ENCODE measurements at regions not wholly inside any gene's neighbourhood (a gene's known extent, or its start where the extent isn't known, plus 50 kb on each side); places are given as distances from the start of the nearest gene placed in this dataset.

- H3K9me3 ChIP-seq (ENCODE audit: control insufficient read depth, low read depth, low read length) = peaks cover 8% of the 10 kb centered on the region
- H3K9ac ChIP-seq (ENCODE audit: low read length) = no peak overlapping the region
- H3K4me3 ChIP-seq (ENCODE audit: low read length) = no peak overlapping the region
- H3K27me3 ChIP-seq (ENCODE audit: control insufficient read depth, insufficient read depth, low read length) = no peaks in the 10 kb centered on the region
- no peaks in the 10 kb centered on the region for H3K36me3 ChIP-seq (ENCODE audit: control insufficient read depth, low read depth, low read length)
- H3K4me1 ChIP-seq (ENCODE audit: control insufficient read depth, low read depth, low read length) = no peaks in the 10 kb centered on the region
- no peak overlapping the region for H3K27ac ChIP-seq (ENCODE audit: low read length)
These were observed 423.9 kb downstream of the NPHP4 start for GRCh38 chr1:5568321-5568720.

GRCh38 chr1:5567839-5568238 lies 424.4 kb downstream of the NPHP4 start:
- no peak overlapping the region for H3K27ac ChIP-seq (ENCODE audit: low read length)
- H3K4me3 ChIP-seq (ENCODE audit: low read length) = no peak overlapping the region
- no peaks in the 10 kb centered on the region for H3K4me1 ChIP-seq (ENCODE audit: control insufficient read depth, low read depth, low read length)
- no peaks in the 10 kb centered on the region for H3K36me3 ChIP-seq (ENCODE audit: control insufficient read depth, low read depth, low read length)
- H3K27me3 ChIP-seq (ENCODE audit: control insufficient read depth, insufficient read depth, low read length) = no peaks in the 10 kb centered on the region
- peaks cover 8% of the 10 kb centered on the region for H3K9me3 ChIP-seq (ENCODE audit: control insufficient read depth, low read depth, low read length)
- no peak overlapping the region for H3K9ac ChIP-seq (ENCODE audit: low read length)

GRCh38 chr1:5566924-5567323 lies 425.3 kb downstream of the NPHP4 start:
- H3K4me1 ChIP-seq (ENCODE audit: control insufficient read depth, low read depth, low read length) = no peaks in the 10 kb centered on the region

GRCh38 chr1:5565281-5566125 lies 426.7 kb downstream of the NPHP4 start:
- no peak overlapping the region for H3K9ac ChIP-seq (ENCODE audit: low read length)
- H3K36me3 ChIP-seq (ENCODE audit: control insufficient read depth, low read depth, low read length) = no peaks in the 10 kb centered on the region
- peaks cover 6% of the 10 kb centered on the region for H3K9me3 ChIP-seq (ENCODE audit: control insufficient read depth, low read depth, low read length)
- H3K4me3 ChIP-seq (ENCODE audit: low read length) = no peak overlapping the region
- H3K27ac ChIP-seq (ENCODE audit: low read length) = no peak overlapping the region
- no peaks in the 10 kb centered on the region for H3K27me3 ChIP-seq (ENCODE audit: control insufficient read depth, insufficient read depth, low read length)
- no peaks in the 10 kb centered on the region for H3K4me1 ChIP-seq (ENCODE audit: control insufficient read depth, low read depth, low read length)

More at GRCh38 chr1:5566924-5567323, 425.3 kb downstream of the NPHP4 start:
- Histone ChIP-seq H3K4me3 (ENCODE audit: low read length) (no peak overlapping the region), H3K27me3 (ENCODE audit: control insufficient read depth, insufficient read depth, low read length) (no peaks in the 10 kb centered on the region), H3K9me3 (ENCODE audit: control insufficient read depth, low read depth, low read length) (peaks cover 8% of the 10 kb centered on the region), H3K27ac (ENCODE audit: low read length) (no peak overlapping the region), H3K9ac (ENCODE audit: low read length) (no peak overlapping the region), H3K36me3 (ENCODE audit: control insufficient read depth, low read depth, low read length) (no peaks in the 10 kb centered on the region)

GRCh38 chr1:5564578-5565257 lies 427.5 kb downstream of the NPHP4 start:
- no peak overlapping the region for H3K9ac ChIP-seq (ENCODE audit: low read length)
- no peaks in the 10 kb centered on the region for H3K36me3 ChIP-seq (ENCODE audit: control insufficient read depth, low read depth, low read length)
- H3K4me3 ChIP-seq (ENCODE audit: low read length) = no peak overlapping the region
- H3K27me3 ChIP-seq (ENCODE audit: control insufficient read depth, insufficient read depth, low read length) = no peaks in the 10 kb centered on the region
- H3K9me3 ChIP-seq (ENCODE audit: control insufficient read depth, low read depth, low read length) = peaks cover 6% of the 10 kb centered on the region
- no peak overlapping the region for H3K27ac ChIP-seq (ENCODE audit: low read length)
- no peaks in the 10 kb centered on the region for H3K4me1 ChIP-seq (ENCODE audit: control insufficient read depth, low read depth, low read length)

DNA sequence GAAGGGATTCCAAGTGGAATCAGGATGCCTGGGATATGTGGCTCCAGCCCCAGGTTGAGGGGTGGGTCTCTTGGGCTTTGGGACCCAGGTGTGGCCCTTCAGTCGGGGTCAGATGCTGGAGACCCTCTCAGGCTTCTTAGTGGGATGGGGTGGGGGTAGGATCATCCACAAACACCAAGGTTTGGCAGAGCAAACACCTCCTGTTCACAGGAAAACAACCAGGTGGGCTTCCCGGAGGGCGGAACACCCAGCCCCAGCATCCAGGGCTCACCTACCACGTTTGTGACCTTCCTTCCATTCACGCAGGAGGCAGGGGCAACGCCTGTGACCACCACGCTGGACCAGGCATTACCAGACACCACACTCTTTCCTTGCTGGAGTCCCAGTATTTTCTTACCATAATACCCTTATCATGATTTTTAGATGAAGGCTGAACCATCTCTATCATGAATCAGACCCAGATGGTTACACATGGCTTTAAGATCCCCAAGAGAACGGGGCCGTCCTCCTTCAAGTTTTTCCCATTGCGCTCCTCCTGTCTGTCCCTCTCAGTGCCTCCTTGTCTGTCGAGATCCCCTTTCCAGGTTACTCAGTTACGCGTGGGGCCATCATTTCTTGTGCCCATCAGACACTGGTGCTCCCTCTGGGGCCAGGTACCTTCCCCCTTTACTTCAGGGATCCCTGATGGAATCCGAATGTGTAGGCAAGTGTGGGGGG lies 428.2 kb downstream of the NPHP4 start:
- Histone ChIP-seq H3K9me3 (ENCODE audit: control insufficient read depth, low read depth, low read length) (peaks cover 2% of the 10 kb centered on the region), H3K36me3 (ENCODE audit: control insufficient read depth, low read depth, low read length) (no peaks in the 10 kb centered on the region), H3K27me3 (ENCODE audit: control insufficient read depth, insufficient read depth, low read length) (no peaks in the 10 kb centered on the region)

GRCh38 chr1:5562769-5563168 lies 429.5 kb downstream of the NPHP4 start:
- Histone ChIP-seq H3K9me3 (ENCODE audit: control insufficient read depth, low read depth, low read length) (peaks cover 4% of the 10 kb centered on the region), H3K27me3 (ENCODE audit: control insufficient read depth, insufficient read depth, low read length) (no peaks in the 10 kb centered on the region), H3K27ac (ENCODE audit: low read length) (no peak overlapping the region), H3K4me1 (ENCODE audit: control insufficient read depth, low read depth, low read length) (no peaks in the 10 kb centered on the region), H3K4me3 (ENCODE audit: low read length) (no peak overlapping the region), H3K9ac (ENCODE audit: low read length) (no peak overlapping the region), H3K36me3 (ENCODE audit: control insufficient read depth, low read depth, low read length) (no peaks in the 10 kb centered on the region)

More for the DNA sequence above, 428.2 kb downstream of the NPHP4 start:
- no peaks in the 10 kb centered on the region for H3K4me1 ChIP-seq (ENCODE audit: control insufficient read depth, low read depth, low read length)
- H3K4me3 ChIP-seq (ENCODE audit: low read length) = no peak overlapping the region
- no peak overlapping the region for H3K27ac ChIP-seq (ENCODE audit: low read length)
- no peak overlapping the region for H3K9ac ChIP-seq (ENCODE audit: low read length)

DNA sequence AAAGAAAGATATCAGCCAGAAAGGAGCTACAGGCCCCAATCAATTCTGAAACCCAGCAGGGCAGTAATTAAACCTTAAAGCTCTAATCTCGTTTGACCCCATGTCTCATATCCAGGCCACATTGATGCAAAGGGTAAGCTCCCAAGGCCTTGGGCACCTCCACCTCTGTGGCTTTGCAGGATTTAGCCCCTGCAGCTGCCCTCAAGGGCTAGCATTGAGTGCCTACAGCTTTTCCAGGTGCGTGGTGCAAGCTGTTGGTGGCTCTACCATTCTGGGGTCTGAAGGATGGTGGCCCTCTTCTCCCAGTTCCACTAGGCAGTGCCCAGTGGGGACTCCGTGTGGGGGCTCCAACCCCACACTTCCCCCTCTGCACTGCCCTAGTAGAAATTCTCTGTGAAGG lies 429.9 kb downstream of the NPHP4 start:
- Histone ChIP-seq H3K27me3 (ENCODE audit: control insufficient read depth, insufficient read depth, low read length) (no peaks in the 10 kb centered on the region), H3K9ac (ENCODE audit: low read length) (no peak overlapping the region), H3K9me3 (ENCODE audit: control insufficient read depth, low read depth, low read length) (peaks cover 4% of the 10 kb centered on the region), H3K36me3 (ENCODE audit: control insufficient read depth, low read depth, low read length) (no peaks in the 10 kb centered on the region), H3K4me1 (ENCODE audit: control insufficient read depth, low read depth, low read length) (no peaks in the 10 kb centered on the region), H3K4me3 (ENCODE audit: low read length) (no peak overlapping the region), H3K27ac (ENCODE audit: low read length) (no peak overlapping the region)

DNA sequence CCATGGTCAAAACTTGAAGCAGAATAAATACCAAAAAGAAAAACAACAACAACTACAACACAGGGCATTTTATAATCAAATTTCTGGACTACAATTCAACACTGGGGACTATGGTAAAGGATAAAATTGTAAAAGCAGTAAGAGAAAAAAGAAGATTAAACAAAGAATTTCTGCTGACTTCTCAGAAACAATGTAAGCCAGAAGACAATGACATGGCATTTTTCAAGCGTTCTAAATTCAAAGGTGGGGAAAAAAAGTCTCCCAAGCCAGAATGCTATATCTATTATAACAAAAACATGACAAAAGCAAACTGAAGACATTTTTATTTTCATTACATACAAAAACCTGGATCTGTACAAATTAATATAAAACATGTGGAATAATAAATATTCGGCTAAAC lies 433.1 kb downstream of the NPHP4 start:
- Histone ChIP-seq H3K27ac (ENCODE audit: low read length) (no peak overlapping the region), H3K4me1 (ENCODE audit: control insufficient read depth, low read depth, low read length) (no peaks in the 10 kb centered on the region), H3K9me3 (ENCODE audit: control insufficient read depth, low read depth, low read length) (peaks cover 4% of the 10 kb centered on the region), H3K27me3 (ENCODE audit: control insufficient read depth, insufficient read depth, low read length) (no peaks in the 10 kb centered on the region), H3K4me3 (ENCODE audit: low read length) (no peak overlapping the region), H3K36me3 (ENCODE audit: control insufficient read depth, low read depth, low read length) (no peaks in the 10 kb centered on the region), H3K9ac (ENCODE audit: low read length) (no peak overlapping the region)

DNA sequence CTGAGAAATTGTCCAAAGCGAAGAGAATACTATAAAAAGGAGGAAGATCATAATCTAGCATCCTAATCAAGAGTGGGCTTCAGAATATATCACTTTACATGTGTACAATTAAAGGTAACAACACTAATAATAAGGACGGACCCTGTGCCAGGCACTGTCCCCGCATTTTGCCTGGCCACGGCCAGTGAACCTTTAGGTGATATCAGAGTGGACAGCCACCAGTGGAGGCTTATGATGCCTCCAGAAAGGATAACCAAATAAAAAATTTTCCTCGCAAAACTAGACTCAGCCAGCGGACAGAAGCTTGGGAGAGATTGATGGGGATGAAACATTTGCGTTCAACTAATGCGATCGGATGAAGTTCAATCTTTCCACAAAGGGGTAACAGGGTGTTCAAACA lies 436.4 kb downstream of the NPHP4 start:
- no peak overlapping the region for H3K27ac ChIP-seq (ENCODE audit: low read length)
- no peaks in the 10 kb centered on the region for H3K27me3 ChIP-seq (ENCODE audit: control insufficient read depth, insufficient read depth, low read length)

GRCh38 chr1:5554784-5555183 lies 437.4 kb downstream of the NPHP4 start:
- Histone ChIP-seq H3K27ac (ENCODE audit: low read length) (no peak overlapping the region), H3K4me1 (ENCODE audit: control insufficient read depth, low read depth, low read length) (no peaks in the 10 kb centered on the region), H3K36me3 (ENCODE audit: control insufficient read depth, low read depth, low read length) (no peaks in the 10 kb centered on the region), H3K9ac (ENCODE audit: low read length) (no peak overlapping the region), H3K4me3 (ENCODE audit: low read length) (no peak overlapping the region), H3K9me3 (ENCODE audit: control insufficient read depth, low read depth, low read length) (peaks cover 4% of the 10 kb centered on the region), H3K27me3 (ENCODE audit: control insufficient read depth, insufficient read depth, low read length) (no peaks in the 10 kb centered on the region)

More for the DNA sequence above, 436.4 kb downstream of the NPHP4 start:
- no peaks in the 10 kb centered on the region for H3K36me3 ChIP-seq (ENCODE audit: control insufficient read depth, low read depth, low read length)
- no peak overlapping the region for H3K4me3 ChIP-seq (ENCODE audit: low read length)
- no peaks in the 10 kb centered on the region for H3K4me1 ChIP-seq (ENCODE audit: control insufficient read depth, low read depth, low read length)
- no peak overlapping the region for H3K9ac ChIP-seq (ENCODE audit: low read length)
- peaks cover 4% of the 10 kb centered on the region for H3K9me3 ChIP-seq (ENCODE audit: control insufficient read depth, low read depth, low read length)
